ENCODE measurements at regions not wholly inside any gene's neighbourhood (a gene's known extent, or its start where the extent isn't known, plus 50 kb on each side); places are given as distances from the start of the nearest gene placed in this dataset.

DNA sequence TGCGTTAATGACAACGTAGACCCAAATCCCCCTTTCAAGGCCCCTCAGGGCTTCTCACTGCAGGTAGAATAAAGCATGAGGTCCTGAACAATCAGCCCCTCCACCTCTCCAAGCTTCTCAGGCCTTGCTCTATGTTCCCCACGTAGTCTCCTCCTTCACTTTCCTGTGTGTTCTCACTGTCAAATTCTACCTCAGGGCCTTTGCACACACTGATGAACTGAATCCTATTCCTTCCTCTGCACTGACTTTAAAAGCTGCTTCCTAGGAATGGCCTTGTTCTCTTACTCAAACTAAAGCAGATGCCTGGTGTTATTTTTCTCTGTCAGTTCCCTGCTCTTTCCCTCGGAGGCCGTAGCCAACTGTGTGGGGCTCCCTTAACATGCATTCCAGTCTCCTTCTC is 66.8 kb upstream of the EDN1 start:
- TF ChIP-seq EZH2 (IDR thresholded peaks at IDR 0.05; ENCODE audit: borderline replicate concordance, low read depth, low read length, severe bottlenecking), result no peak
- TF ChIP-seq, protein P1, sequence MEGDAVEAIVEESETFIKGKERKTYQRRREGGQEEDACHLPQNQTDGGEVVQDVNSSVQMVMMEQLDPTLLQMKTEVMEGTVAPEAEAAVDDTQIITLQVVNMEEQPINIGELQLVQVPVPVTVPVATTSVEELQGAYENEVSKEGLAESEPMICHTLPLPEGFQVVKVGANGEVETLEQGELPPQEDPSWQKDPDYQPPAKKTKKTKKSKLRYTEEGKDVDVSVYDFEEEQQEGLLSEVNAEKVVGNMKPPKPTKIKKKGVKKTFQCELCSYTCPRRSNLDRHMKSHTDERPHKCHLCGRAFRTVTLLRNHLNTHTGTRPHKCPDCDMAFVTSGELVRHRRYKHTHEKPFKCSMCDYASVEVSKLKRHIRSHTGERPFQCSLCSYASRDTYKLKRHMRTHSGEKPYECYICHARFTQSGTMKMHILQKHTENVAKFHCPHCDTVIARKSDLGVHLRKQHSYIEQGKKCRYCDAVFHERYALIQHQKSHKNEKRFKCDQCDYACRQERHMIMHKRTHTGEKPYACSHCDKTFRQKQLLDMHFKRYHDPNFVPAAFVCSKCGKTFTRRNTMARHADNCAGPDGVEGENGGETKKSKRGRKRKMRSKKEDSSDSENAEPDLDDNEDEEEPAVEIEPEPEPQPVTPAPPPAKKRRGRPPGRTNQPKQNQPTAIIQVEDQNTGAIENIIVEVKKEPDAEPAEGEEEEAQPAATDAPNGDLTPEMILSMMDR (IDR thresholded peaks at IDR 0.05; ENCODE audit: borderline replicate concordance, extremely low read depth, low read length, poor library complexity, severe bottlenecking), result no peak
